Ovary (tissue), 3 donors: ENCODE measurements at regions not wholly inside any gene's neighbourhood (a gene's known extent, or its start where the extent isn't known, plus 50 kb on each side); places are given as distances from the start of the nearest gene placed in this dataset.

Source experiments
- CTCF ChIP-seq, 3 donors: fragments of 450-650 bp in 2 of 3; fragments of 200-600 bp in 1 of 3; IDR thresholded peaks; one replicate each; pipeline versions ENCODE4 v1.5.1 to v1.8.0; 2016 to 2022; ENCODE audit warnings: antibody characterized with exemption in 3 of 3, mild to moderate bottlenecking in 1 of 3
- EP300 ChIP-seq: sonication (generic); formaldehyde crosslinking; IDR thresholded peaks from one replicate; pipeline ENCODE4 v1.6.1; 2017; ENCODE audit warnings: antibody characterized with exemption
- POLR2A ChIP-seq: fragments of 450-650 bp; IDR thresholded peaks from one replicate; pipeline ENCODE4 v1.6.1; 2017; ENCODE audit warnings: antibody characterized with exemption, mild to moderate bottlenecking, moderate library complexity
- donor health status: DM: no; HTN: no; CAD: no.

DNA sequence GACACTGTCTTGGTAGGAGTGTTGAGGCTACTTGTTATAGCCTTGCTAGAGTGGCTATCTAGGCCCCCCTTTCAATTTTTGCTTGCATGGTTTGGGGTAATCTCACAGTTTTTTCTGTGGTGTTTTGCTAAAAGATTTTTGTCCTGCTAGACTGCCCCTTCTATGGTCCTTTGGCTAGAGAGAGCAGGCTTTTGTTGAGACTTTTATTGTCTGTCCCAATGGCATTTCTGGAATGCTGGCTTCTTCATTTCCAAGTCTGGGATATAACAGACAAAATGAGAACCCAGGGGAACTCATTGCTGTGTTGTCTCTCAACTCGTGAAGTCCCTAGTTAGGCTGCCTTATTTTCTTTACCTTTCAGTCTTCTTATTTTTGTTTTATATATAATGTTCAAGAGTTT lies 160.2 kb upstream of the ZC4H2 start:
- TF ChIP-seq POLR2A (no peak), CTCF (IDR thresholded peaks at IDR 0.05) (no peak), EP300 (no peak)
